Ishikawa (cell line): ENCODE measurements at regions not wholly inside any gene's neighbourhood (a gene's known extent, or its start where the extent isn't known, plus 50 kb on each side); places are given as distances from the start of the nearest gene placed in this dataset.

Experiments
- CEBPB ChIP-seq: IDR thresholded peaks from 2 replicates; pipeline ENCODE4 v1.6.1; 2012
- CREB1 ChIP-seq: IDR thresholded peaks from 2 replicates; pipeline ENCODE4 v1.6.1; 2012; ENCODE audit warnings: low read depth
- EGR1 ChIP-seq: IDR thresholded peaks from 2 replicates; pipeline ENCODE4 v1.6.1; 2012
- EP300 ChIP-seq: IDR thresholded peaks from 2 replicates; pipeline ENCODE4 v1.6.1; 2012; ENCODE audit warnings: borderline replicate concordance
- MAX ChIP-seq: IDR thresholded peaks from 2 replicates; pipeline ENCODE4 v1.6.1; 2012
- NFIC ChIP-seq: IDR thresholded peaks from 2 replicates; pipeline ENCODE4 v1.6.1; 2012
- RAD21 ChIP-seq: IDR thresholded peaks from 2 replicates; pipeline ENCODE4 v1.6.1; 2012; ENCODE audit warnings: low read depth
- TAF1 ChIP-seq: IDR thresholded peaks from 2 replicates; pipeline ENCODE4 v1.6.1; 2012; ENCODE audit warnings: low read depth, mild to moderate bottlenecking
- TEAD4 ChIP-seq: IDR thresholded peaks from 2 replicates; pipeline ENCODE4 v1.6.1; 2012
- USF1 ChIP-seq: IDR thresholded peaks from 2 replicates; pipeline ENCODE4 v1.6.1; 2012
- YY1 ChIP-seq: IDR thresholded peaks from 2 replicates; pipeline ENCODE4 v1.6.1; 2012; ENCODE audit warnings: low read depth
- ZBTB7A ChIP-seq: IDR thresholded peaks from 2 replicates; pipeline ENCODE4 v1.6.1; 2012; ENCODE audit warnings: low read depth

GRCh38 chr13:33547035-33547434 lies 261.5 kb upstream of the STARD13 start:
- no peak for TF ChIP-seq YY1
- TF ChIP-seq ZBTB7A = no peak
- TF ChIP-seq EGR1 = no peak
- TF ChIP-seq CEBPB = no peak
- TF ChIP-seq MAX = no peak
- TF ChIP-seq USF1 = no peak
- no peak for TF ChIP-seq RAD21
- TF ChIP-seq NFIC = no peak
- no peak for TF ChIP-seq CREB1
- no peak for TF ChIP-seq TAF1
- no peak for TF ChIP-seq EP300
- TF ChIP-seq TEAD4 = no peak
